HG02763 (cell line): ENCODE measurements at regions not wholly inside any gene's neighbourhood (a gene's known extent, or its start where the extent isn't known, plus 50 kb on each side); places are given as distances from the start of the nearest gene placed in this dataset.
"Not testable (repeated sequence)": the region's sequence is repeated elsewhere in the genome, so short reads cannot be mapped to it uniquely, and the experiment has no call there.

Experiments used
- ATAC-seq: cut with Tn5 transposase; IDR thresholded peaks from one replicate; pipeline ENCODE4 v1.9.1; 2021; ENCODE audit warnings: mild to moderate bottlenecking, moderate library complexity; ENCODE audit not compliant: unreplicated experiment

DNA sequence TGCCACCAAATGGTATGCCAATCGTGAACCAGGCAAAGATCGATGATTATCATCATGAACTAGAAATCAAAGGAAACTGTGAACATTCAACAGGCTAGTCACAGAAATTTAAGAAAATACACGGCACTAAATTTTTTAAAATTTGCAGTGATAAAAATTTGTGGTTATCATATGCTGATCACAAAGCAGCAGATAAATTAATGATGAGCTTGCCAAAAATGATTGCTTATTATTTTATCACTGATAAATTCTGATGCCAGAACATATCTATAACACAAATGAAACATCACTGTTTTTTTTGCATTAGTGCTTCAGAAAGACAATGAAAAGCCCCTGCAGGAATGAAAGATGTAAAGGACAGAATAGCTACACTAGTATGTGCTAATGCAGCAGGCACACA is 1413.2 kb upstream of the MAP3K7 start:
- ATAC-seq = no peak

DNA sequence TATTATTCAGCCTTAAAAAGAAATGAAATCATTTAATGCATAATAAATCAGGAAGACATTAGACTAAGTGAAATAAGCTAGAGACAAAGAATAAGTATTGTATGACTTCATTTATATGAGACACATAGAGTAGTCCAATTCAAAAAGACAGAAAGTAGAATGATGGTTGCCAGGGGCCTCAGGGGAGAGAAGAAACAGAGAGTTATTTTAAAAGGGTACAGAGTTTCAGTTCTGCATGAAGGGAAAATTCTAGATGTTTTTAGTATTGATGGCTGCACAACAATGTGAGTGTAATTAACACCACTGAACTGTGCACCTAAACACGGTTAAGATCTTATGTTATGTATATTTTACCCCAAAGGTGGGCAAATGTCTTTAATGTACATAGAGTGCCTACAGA is 1407.9 kb upstream of the MAP3K7 start:
- no peak for ATAC-seq

DNA sequence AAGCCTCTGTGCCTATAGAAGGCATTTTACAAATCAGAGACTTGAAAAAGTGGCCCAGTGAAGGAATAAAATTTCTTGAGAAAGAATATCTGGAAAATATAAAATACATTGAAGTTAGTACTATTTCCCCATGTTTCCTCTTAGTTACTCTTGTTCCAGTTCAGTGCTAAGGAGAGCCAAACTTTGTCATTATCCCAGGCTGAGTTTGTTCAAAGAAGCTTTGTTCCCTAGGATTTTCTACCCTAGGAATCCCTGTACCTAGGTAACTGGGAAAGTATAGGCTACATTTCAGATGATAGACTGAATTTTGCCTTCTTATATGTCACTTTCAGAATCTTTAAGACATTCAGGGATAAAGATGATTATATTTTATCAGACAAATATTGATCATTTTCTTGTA is 1395.7 kb upstream of the MAP3K7 start:
- ATAC-seq = no peak

DNA sequence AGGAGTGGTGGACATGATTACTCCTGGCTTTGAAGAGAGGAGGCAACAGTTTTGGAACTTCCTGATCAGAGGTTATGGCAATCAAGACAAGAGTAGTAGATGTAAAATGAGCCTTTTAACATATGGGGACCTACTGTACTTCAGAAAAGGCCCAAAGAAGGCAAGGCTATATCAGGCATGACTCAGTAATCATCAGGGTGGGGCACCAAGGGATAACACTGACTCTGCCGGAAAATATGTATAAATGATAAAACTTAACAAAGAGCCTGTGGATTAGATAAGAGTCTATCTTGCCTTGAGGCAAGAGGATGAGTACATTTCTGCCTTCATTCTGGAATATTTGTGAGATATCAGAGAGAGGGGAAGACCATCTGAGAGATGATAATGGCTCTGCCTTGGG is 1389.9 kb upstream of the MAP3K7 start:
- ATAC-seq = no peak

DNA sequence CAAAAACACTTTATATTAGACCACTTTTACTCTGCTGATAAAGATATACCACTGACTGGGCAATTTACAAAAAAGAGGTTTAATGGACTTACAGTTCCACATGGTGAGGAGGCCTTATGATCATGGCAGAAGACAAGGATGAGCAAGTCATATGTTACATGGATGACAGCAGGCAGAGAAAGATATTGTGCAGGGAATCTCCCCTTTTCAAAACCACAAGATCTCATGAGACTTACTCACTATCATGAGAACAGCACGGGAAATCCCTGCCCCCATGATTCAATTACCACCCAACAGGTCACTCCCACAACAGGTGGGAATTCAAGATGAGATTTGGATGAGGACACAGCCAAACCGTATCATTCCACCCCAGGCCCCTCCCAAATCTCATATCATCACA is 1383.8 kb upstream of the MAP3K7 start:
- ATAC-seq = no peak

DNA sequence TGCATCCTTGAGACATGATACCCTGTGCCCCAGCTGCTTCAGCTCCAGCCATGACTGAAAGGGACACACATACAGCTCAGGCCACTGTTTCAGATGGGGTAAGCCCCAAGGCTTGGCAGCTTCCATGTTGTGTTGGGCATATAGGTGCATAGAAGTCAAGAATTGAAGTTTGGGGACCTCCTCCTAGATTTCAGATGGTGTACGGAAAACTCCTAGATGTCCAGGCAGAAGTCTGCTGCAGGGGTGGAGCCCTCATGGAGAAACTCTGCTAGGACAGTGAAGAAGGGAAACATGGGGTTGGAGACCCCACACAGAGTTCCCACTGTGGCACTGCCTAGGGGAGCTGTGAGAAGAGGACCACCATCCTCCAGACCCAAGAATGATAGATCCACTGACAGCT is 1379.0 kb upstream of the MAP3K7 start:
- no peak for ATAC-seq

DNA sequence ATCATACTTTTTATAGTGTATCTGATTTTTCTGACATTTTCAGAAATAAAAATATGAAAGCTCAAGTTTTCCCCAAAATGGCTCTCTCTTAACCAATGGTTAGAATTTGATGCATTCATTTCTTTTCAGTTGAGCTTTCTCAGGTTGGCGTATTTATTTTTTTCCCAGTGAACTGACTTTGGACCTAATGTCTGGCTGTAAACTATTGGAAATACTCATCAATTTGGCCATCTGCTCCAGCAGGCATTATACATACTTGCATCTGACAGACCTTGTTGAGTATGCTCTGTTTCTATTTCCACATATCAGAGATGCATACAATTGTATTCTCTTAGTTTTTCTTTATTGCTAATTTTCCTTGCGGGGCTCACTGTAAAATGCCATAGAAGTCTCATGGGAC is 1374.8 kb upstream of the MAP3K7 start:
- no peak for ATAC-seq

DNA sequence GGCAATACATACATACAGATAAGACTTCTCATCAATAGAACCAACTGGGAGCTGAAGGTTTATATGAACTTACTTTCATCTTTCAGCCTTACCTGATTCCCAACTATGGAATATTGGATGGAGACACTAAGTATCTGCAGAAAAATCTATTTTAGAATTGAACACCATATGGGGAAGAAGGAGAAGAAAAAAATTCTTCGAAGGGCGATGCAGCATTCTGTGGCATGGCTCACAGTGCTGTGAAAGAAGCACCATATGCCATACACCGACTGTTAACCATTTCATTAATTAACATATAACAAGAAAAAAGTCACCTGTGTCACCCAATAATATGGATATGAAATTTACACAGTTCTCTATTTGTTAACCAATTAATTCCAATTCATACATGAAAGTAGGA is 1374.4 kb upstream of the MAP3K7 start:
- no peak for ATAC-seq

DNA sequence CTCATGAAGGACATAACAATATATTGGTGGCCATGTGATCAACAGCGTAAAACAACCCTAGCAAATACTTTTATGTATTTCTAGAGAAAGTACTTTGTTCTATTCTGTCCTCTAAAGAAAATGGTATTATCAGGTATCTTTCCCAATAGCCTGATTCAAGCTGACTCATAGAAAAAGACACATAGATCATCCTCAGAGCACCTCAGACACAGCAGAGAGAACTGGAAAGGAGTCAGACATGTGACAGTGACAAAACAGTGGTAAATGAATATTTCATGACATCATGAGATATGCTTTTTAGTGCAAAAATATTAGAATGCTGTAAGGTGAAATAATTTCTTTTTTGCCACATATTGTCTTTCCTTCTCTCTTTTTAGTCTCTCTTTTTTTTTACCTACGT is 1355.0 kb upstream of the MAP3K7 start:
- ATAC-seq = no peak

DNA sequence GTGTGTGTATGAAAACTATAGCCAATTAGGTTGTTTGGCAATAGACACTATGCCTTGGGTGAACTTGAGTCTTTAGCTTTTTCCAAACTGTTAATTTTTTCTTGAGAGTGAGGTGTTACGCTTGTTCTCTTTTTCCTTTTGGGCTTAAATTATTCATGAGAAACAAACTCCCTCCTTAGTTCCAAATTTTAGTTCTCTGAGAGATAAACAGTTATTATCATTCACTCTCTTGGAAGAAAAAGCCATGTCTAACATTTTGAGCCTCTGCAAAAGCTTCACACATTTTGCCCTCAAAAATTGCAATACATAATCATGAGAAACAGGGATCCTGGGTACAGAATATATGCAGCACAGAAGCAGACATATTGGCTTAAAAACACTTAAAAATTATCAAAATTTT is 1353.9 kb upstream of the MAP3K7 start:
- ATAC-seq = no peak

DNA sequence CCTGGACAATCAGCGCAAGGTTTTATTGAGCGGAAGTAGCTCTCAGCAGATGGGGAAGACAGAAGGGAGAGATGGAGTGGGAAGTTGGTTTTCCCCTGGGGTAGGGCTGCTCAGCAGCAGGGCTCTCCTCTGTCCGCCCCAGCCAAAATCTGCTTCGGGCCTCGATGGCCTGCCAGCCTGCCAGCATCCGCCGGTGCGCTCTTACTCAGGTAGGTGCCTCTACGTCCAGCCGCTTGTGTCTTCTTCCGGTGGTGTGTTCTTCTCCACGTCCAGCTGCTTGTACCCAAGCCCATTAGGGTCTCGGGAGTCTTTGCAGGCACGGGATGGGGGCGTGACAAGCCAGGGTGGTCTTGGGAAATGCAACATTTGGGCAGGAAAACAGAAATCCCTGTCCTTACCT is 1340.0 kb upstream of the MAP3K7 start:
- no peak for ATAC-seq

DNA sequence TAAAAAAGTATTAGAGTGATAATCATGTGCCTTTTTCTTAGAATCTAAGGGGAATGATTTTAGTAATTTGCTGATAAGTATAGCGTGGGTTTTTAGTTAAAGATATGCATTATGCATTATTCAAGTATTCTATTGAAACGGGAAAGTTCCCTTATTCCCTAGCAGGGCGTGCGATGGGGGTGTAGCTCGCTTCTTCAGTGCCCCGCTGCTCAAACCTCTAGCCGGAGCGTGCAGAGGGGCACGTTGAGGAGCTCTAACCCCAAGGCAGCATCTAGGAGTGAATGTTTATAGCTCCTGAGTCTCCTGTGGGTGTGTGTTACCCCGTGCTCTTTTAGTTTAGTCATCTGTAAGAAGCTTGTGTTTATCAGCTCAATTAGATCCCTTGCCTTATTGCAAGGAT is 1339.5 kb upstream of the MAP3K7 start:
- ATAC-seq = no peak

DNA sequence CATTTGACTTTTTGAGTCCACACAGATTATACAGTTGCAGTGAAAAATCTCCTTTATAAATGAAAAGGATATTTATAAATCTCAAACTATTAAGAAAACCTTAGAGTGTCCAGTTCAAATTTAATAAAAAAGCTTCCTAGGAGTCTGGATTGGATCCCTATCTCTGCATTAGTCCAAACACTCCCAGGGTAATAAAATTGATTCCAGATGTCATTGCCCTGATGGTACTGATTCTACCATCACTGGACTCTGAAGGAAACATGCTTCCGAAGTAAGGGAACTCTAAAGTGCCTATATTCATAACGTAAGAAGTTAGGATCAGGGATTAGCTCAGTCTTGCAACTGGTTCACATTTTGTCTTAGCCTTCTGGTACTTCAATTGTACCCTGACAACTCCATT is 1325.1 kb upstream of the MAP3K7 start:
- no peak for ATAC-seq

DNA sequence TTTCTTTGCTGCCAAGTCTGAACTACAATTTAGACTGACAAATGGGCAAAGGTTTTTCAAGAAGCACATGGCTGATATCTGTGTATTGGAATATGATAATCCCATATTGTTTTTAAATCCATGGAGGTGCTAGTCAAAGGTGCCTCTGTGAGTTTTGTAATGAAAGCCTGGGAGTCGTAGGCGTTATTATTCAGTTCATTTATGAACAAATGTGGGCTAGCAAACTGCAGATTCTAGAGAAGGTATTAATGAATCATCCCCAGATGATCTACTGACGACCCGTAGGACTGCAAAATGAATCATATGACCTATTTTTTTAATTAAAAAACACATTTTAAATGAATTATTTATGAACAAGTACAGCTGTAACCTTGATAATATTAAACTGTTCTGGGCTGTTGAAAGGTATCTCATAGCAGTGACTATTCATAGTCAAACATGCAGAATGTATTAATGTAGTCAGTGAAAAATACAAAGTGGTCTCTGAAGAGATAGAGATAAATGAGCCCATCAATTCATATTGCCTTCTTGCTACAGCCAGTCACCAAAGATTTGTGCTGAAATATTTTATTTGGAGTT is 1317.8 kb upstream of the MAP3K7 start:
- no peak for ATAC-seq

DNA sequence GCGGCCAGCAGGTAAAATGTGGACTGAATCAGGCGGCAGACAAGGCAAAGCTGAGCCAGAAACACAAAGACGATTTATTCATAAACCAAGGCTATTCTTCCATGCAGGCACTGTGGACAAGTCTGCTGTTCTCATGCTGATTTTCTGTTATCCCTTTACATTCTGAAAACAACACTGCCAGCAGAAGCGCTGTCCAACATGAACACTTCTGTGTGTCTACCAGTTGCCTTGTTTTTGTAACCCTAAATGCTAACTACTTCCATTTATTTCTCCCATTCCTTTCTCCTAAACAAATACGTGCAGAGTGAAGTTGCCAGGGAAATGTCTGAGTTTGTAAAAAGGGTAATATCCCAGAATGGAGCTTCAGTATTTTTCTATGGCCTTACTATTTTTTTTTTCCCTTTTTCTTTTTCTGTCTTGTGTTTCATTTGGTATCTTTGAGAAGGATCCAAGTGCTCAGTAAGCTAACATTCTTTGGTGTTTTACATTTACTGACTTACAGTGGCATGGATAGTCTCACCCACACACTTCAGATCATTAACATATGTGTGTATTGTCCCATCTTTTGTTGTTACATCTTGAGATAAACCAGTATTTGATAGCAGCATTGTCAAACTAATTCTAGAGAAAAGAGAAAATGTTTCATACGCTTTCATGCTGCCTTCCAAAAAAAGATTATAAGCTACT is 1308.9 kb upstream of the MAP3K7 start:
- ATAC-seq = no peak

DNA sequence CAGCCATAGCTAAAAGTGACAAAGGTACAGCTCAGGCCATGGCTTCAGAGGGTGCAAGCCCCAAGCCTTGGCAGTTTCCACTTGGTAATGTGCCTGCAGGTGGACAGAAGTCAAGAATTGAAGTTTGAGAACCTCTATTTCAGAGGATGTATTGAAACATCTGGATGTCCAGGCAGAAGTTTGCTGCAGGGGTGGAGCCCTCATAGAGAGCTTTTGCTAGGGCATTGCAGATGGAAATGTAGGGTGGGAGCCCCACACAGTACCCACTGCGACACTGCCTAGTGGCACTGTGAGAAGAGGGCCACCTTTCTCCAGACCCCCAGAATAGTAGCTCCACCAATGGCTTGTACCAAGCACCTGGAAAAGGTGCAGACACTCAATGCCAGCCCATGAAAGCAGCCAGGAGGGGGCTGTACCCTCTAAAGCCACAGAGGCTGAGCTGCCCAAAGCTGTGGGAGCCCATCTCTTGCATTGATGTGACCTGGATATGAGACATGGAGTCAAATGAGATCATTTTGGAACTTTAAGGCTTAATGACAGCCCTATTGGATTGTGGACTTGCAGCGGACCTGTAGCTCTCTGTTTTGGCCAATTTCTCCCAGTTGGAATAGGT is 1299.4 kb upstream of the MAP3K7 start:
- ATAC-seq = no peak

DNA sequence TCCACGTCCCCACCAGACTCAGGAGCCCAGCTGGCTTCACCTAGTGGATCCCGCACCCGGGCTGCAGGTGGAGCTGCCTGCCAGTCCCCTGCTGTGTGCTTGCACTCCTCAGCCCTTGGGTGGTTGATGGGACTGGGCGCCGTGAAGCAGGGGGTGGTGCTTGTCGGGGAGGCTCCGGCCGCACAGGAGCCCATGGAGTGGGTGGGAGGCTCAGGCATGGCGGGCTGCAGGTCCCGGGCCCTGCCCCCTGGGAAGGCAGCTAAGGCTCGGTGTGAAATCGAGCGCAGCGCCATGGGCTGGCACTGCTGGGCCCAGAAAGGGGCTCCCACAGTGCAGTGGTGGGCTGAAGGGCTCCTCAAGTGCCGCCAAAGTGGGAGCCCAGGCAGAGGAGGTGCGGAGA is 1294.9 kb upstream of the MAP3K7 start:
- ATAC-seq = not testable (repeated sequence)

DNA sequence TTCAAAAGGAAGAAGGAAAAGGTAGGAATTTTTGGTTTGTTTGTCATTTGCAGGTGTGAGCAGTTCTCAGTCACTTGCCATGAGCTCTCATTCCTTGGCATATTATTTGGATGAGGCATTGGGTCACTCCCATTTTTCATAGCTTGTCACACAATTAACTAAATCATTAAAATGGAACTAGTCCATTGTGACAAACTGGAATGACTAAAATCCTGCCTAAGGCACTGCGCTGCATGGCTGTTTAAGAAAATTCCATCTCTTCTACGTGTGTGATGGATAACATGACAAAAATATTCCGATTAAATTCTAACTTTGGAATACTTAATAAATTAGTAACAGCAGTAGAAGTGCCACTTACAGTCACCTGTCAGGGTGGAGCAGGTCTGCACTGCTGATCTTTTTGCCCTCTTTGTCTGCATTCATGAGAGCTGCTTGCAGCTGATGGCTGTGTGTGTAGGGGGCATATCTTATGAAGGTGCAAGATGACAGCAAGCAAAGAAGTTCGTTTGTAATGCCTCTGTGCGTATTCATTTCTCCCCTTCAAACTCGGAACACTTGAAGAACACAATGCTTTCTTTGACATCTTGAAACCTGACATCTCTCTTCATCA is 1292.6 kb upstream of the MAP3K7 start:
- ATAC-seq = no peak

DNA sequence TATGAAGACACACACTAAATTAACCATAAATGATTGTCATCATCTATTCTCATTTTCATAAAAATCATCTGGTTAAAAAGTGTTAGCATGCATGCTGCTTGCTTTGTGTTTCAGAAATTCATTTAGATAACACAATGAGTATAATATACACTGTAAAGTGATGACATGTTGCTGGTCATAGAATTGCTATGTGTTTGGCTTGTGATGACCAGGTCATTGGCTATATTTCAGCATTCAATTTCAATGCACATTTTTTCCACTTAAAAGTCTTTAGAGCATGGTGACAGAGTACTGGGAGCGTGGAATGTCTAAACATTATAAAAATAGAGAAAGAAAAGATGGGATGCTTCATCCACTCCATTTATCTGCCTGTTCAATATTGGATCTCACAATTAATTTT is 1291.1 kb upstream of the MAP3K7 start:
- ATAC-seq = no peak

DNA sequence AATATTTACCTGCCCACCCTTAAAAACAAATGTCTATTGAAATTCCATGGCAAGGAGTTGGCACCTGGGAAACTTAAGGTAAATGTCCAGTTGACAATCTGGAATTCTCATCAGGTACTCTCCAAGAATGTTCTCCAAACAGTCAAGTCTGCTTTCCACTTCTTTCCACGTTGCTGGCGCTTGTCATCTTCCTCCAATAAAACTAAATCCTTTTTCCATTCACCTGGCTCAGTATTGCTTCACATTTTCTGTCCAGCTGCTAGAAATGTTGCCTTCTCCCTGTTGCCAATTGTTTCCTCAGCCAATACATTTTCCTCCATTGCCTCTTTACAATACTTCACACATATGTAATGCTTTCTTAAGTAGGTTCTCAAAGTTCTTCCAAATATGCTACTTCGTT is 1288.1 kb upstream of the MAP3K7 start:
- ATAC-seq = no peak

DNA sequence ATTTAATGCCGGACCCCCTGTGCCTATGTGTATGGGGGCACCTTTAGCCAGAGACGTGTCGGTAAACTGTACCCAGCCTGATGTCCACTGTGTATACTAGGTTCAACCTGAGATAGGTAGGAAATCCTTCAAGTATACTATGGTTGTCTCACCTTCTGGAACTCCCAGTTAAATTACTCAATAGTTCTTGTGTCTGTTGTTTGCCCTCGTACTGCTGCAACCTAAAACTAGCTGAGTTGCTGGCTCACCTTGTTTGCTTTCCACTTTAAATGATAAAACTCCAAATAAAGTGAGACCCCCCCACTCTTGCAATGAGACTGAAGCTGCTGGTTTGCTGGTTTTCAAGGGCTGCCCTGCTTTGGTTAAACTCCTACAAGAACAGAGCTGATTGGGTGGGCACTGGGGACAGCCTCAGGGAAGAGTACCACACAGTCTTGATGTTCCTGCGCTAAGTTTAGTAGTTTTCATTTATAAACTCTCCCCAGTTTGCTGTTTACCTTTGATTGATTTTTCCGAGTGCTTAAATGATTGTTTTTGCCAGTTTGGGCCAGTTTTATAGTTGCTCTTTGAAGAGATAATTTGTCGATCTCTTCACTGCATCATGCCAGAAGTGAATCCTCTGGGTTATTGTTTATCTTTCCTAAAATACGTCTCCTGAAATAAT is 1281.8 kb upstream of the MAP3K7 start:
- no peak for ATAC-seq

DNA sequence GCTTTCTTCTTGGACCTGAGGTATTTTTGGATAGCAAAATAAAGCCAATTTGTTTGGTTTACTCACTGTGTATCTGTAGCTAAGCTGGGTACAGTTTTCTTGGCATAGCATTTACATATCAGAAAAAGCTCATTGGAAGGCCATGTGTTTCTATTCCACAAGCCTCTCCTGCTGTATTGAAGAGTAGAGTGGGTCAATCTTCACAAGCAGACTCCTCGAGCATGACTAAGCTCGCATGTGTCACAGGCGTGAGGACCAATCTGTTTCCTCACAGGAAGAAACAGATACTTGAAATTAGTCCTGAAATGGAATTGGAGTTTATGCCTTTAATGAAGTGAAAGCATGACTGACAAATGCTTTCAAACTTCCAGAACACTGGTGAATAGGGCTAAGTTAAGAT is 1279.0 kb upstream of the MAP3K7 start:
- no peak for ATAC-seq
